Ascending aorta (tissue), 2 donors: ENCODE measurements at regions not wholly inside any gene's neighbourhood (a gene's known extent, or its start where the extent isn't known, plus 50 kb on each side); places are given as distances from the start of the nearest gene placed in this dataset.
"Not testable (repeated sequence)": the region's sequence is repeated elsewhere in the genome, so short reads cannot be mapped to it uniquely, and the experiment has no call there.

Experiments
- DNase-seq, 2 donors: peaks; one replicate each; pipeline ENCODE4 v3.0.0-alpha.2; 2019; ENCODE audit warnings: low spot score in 2 of 2
- H3K27ac ChIP-seq, 2 donors: fragments of 200-600 bp; sonication (generic); one replicate each; pipeline ENCODE4 v1.5.1; 2016 to 2017; ENCODE audit warnings: mild to moderate bottlenecking in 1 of 2
- H3K27me3 ChIP-seq: fragments of 200-600 bp; sonication (generic); one replicate; pipeline ENCODE4 v1.5.1; 2017
- H3K36me3 ChIP-seq, 2 donors: fragments of 200-600 bp; sonication (generic); one replicate each; pipeline ENCODE4 v1.5.1; 2016
- H3K4me1 ChIP-seq, 2 donors: fragments of 200-600 bp; sonication (generic); one replicate each; pipeline ENCODE4 v1.5.1; 2016 to 2017; ENCODE audit warnings: mild to moderate bottlenecking in 1 of 2
- H3K4me3 ChIP-seq, 2 donors: fragments of 200-600 bp; sonication (generic); one replicate each; pipeline ENCODE4 v1.5.1; 2016 to 2017; ENCODE audit warnings: mild to moderate bottlenecking in 1 of 2
- H3K9me3 ChIP-seq, 2 donors: fragments of 200-600 bp; sonication (generic); one replicate each; pipeline ENCODE4 v1.5.1; 2016
- intact Hi-C: fragments of 100-400 bp; cut with DNase I; formaldehyde crosslinking; loops from one replicate; pipeline ENCODE4 v1.15.1; 2023
- TF ChIP-seq, protein P1 (sequence below), 3 experiments: fragments of 200-600 bp in 2 of 3; fragments of 450-650 bp in 1 of 3; sonication (generic) in 2 of 3; IDR thresholded peaks; one replicate each; pipeline ENCODE4 v1.5.1; 2016 to 2019; ENCODE audit warnings: antibody characterized with exemption in 3 of 3, mild to moderate bottlenecking in 1 of 3, moderate library complexity in 1 of 3

DNA sequence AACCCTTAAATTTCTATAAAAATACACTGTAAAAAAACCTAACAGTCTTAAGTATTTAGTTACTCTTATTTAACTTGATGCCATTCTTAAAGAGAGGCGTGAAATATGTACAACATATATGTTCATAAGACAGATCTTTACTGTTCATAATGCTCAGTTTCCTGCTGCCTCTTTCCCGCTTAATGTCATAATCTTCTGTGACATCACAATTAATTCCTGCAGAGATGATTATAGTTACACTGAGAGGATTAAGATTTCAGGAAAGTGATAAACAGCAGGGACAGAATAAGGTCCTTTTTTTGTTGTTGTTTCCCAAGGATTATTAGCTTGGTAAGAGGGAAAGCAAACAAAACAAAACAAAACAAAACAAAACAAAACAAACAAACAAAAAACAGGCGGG, 801.4 kb downstream of the FLRT2 start:
- Histone ChIP-seq H3K9me3 (no peaks in the 10 kb centered on the region), H3K27ac (no peak overlapping the region), H3K4me1 (no peaks in the 10 kb centered on the region), H3K27me3 (no peaks in the 10 kb centered on the region), H3K4me3 (no peak overlapping the region), H3K36me3 (no peaks in the 10 kb centered on the region)
- TF ChIP-seq, protein P1, sequence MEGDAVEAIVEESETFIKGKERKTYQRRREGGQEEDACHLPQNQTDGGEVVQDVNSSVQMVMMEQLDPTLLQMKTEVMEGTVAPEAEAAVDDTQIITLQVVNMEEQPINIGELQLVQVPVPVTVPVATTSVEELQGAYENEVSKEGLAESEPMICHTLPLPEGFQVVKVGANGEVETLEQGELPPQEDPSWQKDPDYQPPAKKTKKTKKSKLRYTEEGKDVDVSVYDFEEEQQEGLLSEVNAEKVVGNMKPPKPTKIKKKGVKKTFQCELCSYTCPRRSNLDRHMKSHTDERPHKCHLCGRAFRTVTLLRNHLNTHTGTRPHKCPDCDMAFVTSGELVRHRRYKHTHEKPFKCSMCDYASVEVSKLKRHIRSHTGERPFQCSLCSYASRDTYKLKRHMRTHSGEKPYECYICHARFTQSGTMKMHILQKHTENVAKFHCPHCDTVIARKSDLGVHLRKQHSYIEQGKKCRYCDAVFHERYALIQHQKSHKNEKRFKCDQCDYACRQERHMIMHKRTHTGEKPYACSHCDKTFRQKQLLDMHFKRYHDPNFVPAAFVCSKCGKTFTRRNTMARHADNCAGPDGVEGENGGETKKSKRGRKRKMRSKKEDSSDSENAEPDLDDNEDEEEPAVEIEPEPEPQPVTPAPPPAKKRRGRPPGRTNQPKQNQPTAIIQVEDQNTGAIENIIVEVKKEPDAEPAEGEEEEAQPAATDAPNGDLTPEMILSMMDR (IDR thresholded peaks at IDR 0.05): no peak
- intact Hi-C loops: no loop called here
- DNase-seq: no peak

DNA sequence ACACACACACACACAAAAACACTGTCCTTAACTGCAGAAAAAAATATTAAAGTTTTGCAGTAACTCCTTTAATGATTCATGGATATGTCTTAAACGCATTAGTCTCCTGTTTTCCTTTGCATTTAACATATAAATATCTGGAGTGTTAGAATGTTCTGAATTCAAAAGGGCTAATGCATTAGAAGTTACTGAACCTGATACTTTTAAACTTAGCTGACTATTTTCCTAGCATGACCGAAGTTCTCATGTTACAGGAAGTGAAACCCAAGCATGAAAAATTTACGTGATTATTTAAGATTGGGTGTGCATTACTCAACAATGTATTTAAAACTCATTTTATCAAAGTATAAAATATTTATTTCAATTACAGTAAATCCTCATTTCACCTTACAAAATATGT, 791.2 kb downstream of the FLRT2 start:
- no peak for DNase-seq
- no peaks in the 10 kb centered on the region for H3K27me3 ChIP-seq
- TF ChIP-seq, protein P1 (IDR thresholded peaks at IDR 0.05): no peak
- no peaks in the 10 kb centered on the region for H3K9me3 ChIP-seq
- no peak overlapping the region for H3K4me3 ChIP-seq
- H3K27ac ChIP-seq: no peak overlapping the region
- no peaks in the 10 kb centered on the region for H3K4me1 ChIP-seq
- intact Hi-C loops: no loop called here
- H3K36me3 ChIP-seq: no peaks in the 10 kb centered on the region

DNA sequence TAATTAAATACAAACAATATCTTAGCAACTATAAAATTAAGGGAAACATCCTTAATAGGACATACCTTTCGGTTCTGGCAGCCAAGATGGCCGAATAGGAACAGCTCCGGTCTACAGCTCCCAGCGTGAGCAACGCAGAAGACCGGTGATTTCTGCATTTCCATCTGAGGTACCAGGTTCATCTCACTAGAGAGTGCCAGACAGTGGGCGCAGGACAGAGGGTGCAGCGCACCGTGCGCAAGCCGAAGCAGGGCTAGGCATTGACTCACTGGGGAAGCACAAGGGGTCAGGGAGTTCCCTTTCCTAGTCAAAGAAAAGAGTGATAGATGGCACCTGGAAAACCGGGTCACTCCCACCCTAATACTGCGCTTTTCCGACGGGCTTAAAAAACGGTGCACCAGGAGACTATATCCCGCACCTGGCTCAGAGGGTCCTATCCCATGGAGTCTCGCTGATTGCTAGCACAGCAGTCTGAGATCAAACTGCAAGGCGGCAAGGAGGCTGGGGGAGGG, 782.3 kb downstream of the FLRT2 start:
- H3K27me3 ChIP-seq, intact Hi-C loops: not testable (repeated sequence)

DNA sequence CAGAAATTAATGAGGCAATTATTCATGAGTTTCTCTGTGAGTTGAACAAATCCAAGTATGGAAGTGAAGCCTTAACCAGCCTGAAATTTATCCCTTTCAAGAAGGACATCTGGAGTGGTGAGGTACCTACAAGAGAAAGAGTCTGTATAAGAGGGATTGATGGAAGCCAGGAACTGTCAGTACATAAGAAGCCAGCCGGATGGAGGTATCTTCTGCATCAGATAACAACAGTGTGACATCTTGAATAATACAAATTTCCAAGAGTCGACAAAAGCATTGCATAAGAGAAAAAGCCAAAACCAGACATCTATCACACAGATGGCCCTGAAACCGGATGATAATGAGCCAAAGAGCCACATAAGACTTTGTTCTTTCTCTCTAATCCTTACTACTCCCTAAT, 781.2 kb downstream of the FLRT2 start:
- no peak for DNase-seq
- Histone ChIP-seq H3K27ac (no peak overlapping the region), H3K4me3 (no peak overlapping the region), H3K27me3 (no peaks in the 10 kb centered on the region), H3K9me3 (no peaks in the 10 kb centered on the region), H3K4me1 (no peaks in the 10 kb centered on the region), H3K36me3 (no peaks in the 10 kb centered on the region)
- intact Hi-C loops: no loop called here
- TF ChIP-seq, protein P1 (IDR thresholded peaks at IDR 0.05): no peak

More for the DNA sequence above, 782.3 kb downstream of the FLRT2 start:
- H3K9me3 ChIP-seq, H3K4me3 ChIP-seq, H3K36me3 ChIP-seq, H3K27ac ChIP-seq, H3K4me1 ChIP-seq, DNase-seq: not testable (repeated sequence)

DNA sequence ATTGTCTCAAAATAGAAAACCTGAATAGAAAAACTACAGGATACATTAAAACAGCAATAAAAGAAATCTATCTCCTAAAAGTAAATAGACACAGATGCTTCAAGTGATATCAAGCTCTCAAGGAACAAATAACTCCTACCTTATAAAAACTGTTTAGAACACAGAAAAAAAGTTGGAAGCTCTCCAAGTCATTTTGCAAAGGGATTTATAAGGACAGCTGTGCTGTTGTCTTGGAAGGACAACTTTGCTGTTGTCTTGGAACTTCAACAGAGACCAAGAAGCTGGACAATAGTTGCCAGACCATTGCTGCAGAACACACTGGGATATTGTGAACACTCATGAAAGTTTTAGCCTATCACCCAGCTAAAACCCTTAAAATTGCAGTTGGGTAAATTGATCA, 780.7 kb downstream of the FLRT2 start:
- H3K27me3 ChIP-seq: no peaks in the 10 kb centered on the region
- no peak for DNase-seq
- H3K9me3 ChIP-seq: no peaks in the 10 kb centered on the region
- H3K36me3 ChIP-seq: no peaks in the 10 kb centered on the region
- H3K4me3 ChIP-seq: no peak overlapping the region
- no peaks in the 10 kb centered on the region for H3K4me1 ChIP-seq
- intact Hi-C loops: no loop called here
- TF ChIP-seq, protein P1 (IDR thresholded peaks at IDR 0.05): no peak
- H3K27ac ChIP-seq: no peak overlapping the region

DNA sequence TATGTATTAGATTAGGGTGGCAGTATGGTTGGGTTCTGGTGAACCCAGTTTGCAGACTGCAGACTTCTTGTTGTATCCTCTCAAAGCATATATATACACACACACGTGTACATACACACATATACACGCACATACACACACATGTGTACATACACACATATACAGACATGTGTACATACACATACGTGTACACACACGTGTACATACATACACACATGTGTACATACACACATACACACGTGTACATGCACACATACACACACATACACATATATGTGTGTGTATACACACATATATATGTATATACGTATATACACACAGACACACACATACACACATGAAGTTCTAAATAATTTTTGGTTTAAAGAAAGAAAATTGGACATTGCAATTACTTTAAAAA, 780.2 kb downstream of the FLRT2 start:
- Histone ChIP-seq H3K27ac (no peak overlapping the region), H3K36me3 (no peaks in the 10 kb centered on the region), H3K27me3 (no peaks in the 10 kb centered on the region), H3K9me3 (no peaks in the 10 kb centered on the region), H3K4me1 (no peaks in the 10 kb centered on the region), H3K4me3 (no peak overlapping the region)
- intact Hi-C loops: no loop called here
- DNase-seq: no peak
- TF ChIP-seq, protein P1 (IDR thresholded peaks at IDR 0.05): no peak
